SK-N-SH treated with all-trans-retinoic acid at 6 μM for 48 hours (cell line): ENCODE measurements at regions not wholly inside any gene's neighbourhood (a gene's known extent, or its start where the extent isn't known, plus 50 kb on each side); places are given as distances from the start of the nearest gene placed in this dataset.

Experiments used
- ARNTL ChIP-seq: fragments of 450-650 bp; formaldehyde crosslinking; IDR thresholded peaks from 2 replicates; pipeline ENCODE4 v1.5.0; 2020; ENCODE audit warnings: low read depth, mild to moderate bottlenecking, moderate library complexity, borderline replicate concordance
- BACH2 ChIP-seq: fragments of 250-450 bp; sonication (Bioruptor Pico); IDR thresholded peaks from 2 replicates; pipeline ENCODE4 v1.9.0; 2021; ENCODE audit warnings: mild to moderate bottlenecking, borderline replicate concordance
- PPARA ChIP-seq: fragments of 250-450 bp; sonication (Bioruptor Pico); IDR thresholded peaks from 2 replicates; pipeline ENCODE4 v1.5.0; 2020; ENCODE audit warnings: mild to moderate bottlenecking, borderline replicate concordance
- TF ChIP-seq, protein P1 (sequence below): fragments of 250-450 bp; sonication (Bioruptor Pico); IDR thresholded peaks from 2 replicates; pipeline ENCODE4 v1.8.0; 2021; ENCODE audit warnings: low read depth, mild to moderate bottlenecking, moderate library complexity, borderline replicate concordance
- TF ChIP-seq, protein P2 (sequence below): fragments of 250-450 bp; sonication (Bioruptor Pico); IDR thresholded peaks from 2 replicates; pipeline ENCODE4 v1.5.1; 2020; ENCODE audit warnings: low read depth, mild to moderate bottlenecking, moderate library complexity

DNA sequence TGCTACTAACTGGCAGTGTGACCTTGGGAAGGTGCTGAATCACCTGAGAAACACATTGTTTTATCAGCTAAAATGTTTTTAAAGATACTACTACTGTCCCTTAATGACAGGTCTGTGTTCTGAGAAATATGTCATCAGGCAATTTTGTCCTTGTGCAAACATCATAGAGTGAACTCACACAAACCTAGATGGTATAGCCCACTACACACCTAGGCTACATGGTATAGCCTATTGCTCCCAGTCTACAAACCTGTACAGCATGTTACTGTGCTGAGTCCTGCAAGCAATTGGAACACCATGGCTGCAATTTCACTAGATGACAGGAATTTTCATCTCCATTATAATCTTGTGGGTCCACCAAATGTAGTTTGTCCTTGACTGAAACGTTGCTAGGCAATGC, 101.3 kb upstream of the GUCY1A1 start:
- TF ChIP-seq, protein P1, sequence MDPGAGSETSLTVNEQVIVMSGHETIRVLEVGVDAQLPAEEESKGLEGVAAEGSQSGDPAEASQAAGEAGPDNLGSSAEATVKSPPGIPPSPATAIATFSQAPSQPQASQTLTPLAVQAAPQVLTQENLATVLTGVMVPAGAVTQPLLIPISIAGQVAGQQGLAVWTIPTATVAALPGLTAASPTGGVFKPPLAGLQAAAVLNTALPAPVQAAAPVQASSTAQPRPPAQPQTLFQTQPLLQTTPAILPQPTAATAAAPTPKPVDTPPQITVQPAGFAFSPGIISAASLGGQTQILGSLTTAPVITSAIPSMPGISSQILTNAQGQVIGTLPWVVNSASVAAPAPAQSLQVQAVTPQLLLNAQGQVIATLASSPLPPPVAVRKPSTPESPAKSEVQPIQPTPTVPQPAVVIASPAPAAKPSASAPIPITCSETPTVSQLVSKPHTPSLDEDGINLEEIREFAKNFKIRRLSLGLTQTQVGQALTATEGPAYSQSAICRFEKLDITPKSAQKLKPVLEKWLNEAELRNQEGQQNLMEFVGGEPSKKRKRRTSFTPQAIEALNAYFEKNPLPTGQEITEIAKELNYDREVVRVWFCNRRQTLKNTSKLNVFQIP (CRISPR knock-in tag), result no peak
- no peak for TF ChIP-seq PPARA (CRISPR knock-in tag)
- TF ChIP-seq ARNTL, result no peak
- no peak for TF ChIP-seq BACH2
- TF ChIP-seq, protein P2, sequence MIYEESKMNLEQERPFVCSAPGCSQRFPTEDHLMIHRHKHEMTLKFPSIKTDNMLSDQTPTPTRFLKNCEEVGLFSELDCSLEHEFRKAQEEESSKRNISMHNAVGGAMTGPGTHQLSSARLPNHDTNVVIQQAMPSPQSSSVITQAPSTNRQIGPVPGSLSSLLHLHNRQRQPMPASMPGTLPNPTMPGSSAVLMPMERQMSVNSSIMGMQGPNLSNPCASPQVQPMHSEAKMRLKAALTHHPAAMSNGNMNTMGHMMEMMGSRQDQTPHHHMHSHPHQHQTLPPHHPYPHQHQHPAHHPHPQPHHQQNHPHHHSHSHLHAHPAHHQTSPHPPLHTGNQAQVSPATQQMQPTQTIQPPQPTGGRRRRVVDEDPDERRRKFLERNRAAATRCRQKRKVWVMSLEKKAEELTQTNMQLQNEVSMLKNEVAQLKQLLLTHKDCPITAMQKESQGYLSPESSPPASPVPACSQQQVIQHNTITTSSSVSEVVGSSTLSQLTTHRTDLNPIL (CRISPR knock-in tag), result no peak
